B cell (primary cell): ENCODE measurements at regions not wholly inside any gene's neighbourhood (a gene's known extent, or its start where the extent isn't known, plus 50 kb on each side); places are given as distances from the start of the nearest gene placed in this dataset.

ENCODE experiments used
- ATAC-seq: fragments of 200-7000 bp; cut with Tn5 transposase; one replicate; pipeline ENCODE4 v1.10.0; 2021; ENCODE audit warnings: low read depth, mild to moderate bottlenecking, moderate number of reproducible peaks, moderate library complexity
- CTCF ChIA-PET: fragments of 350-600 bp; sonication (Branson Sonifier 250); formaldehyde crosslinking; loops from one replicate; lab custom pipeline; 2021; ENCODE audit warnings: antibody characterized with exemption, inconsistent platforms; lab: Charles Lee
- POLR2A ChIA-PET: fragments of 350-600 bp; sonication (Branson Sonifier 250); formaldehyde crosslinking; loops from one replicate; lab custom pipeline; 2021; ENCODE audit warnings: antibody characterized with exemption; lab: Charles Lee
- DNase-seq: peaks from one replicate; pipeline ENCODE4 v3.0.0; 2013
- H2AFZ ChIP-seq: 2 replicates; pipeline ENCODE4 v1.6.1; 2012; ENCODE audit warnings: mild to moderate bottlenecking, low read depth, low read length; ENCODE audit not compliant: insufficient read depth, poor library complexity, severe bottlenecking
- H3K27ac ChIP-seq, 2 donors: 1 replicate in 1 of 2; 2 replicates in 1 of 2; pipeline ENCODE4 v1.5.1; 2012 to 2013; ENCODE audit warnings: low read length in 2 of 2, mild to moderate bottlenecking in 2 of 2, moderate library complexity in 1 of 2
- H3K27me3 ChIP-seq, 4 experiments: fragments of 200-600 bp in 1 of 4; sonication (generic) in 1 of 4; replicated peaks in 1 of 4; 1 replicate in 2 of 4; 2 replicates in 2 of 4; pipeline versions ENCODE4 v1.6.1 to v1.7.0; 2013 to 2016; ENCODE audit warnings: low read length in 3 of 4, mild to moderate bottlenecking in 2 of 4, mixed read lengths in 1 of 4, moderate library complexity in 1 of 4; ENCODE audit not compliant: insufficient read depth in 4 of 4, control insufficient read depth in 3 of 4; ENCODE audit errors: control extremely low read depth in 1 of 4
- H3K36me3 ChIP-seq, 2 experiments: replicated peaks in 1 of 2; 1 replicate in 1 of 2; 2 replicates in 1 of 2; pipeline versions ENCODE4 v1.6.1 to v1.7.1; 2013; ENCODE audit warnings: low read length in 1 of 2; ENCODE audit not compliant: insufficient read depth in 2 of 2, control insufficient read depth in 1 of 2; ENCODE audit errors: control extremely low read depth in 1 of 2, extremely low read depth in 1 of 2
- H3K4me1 ChIP-seq, 2 donors: fragments of 200-600 bp in 1 of 2; sonication (generic) in 1 of 2; 1 replicate in 1 of 2; 2 replicates in 1 of 2; pipeline versions ENCODE4 v1.5.1 to v1.6.1; 2013 to 2017; ENCODE audit warnings: low read length in 2 of 2; ENCODE audit not compliant: control insufficient read depth in 2 of 2, insufficient read depth in 2 of 2
- H3K4me2 ChIP-seq: replicated peaks from 2 replicates; pipeline ENCODE3; 2012; ENCODE audit warnings: mild to moderate bottlenecking, low read depth, low read length; ENCODE audit not compliant: poor library complexity, severe bottlenecking
- H3K4me3 ChIP-seq, 5 experiments: fragments of 200-600 bp in 1 of 5; sonication (generic) in 1 of 5; 1 replicate in 3 of 5; 2 replicates in 2 of 5; pipeline versions ENCODE4 v1.5.1 to v1.7.0; 2011 to 2016; ENCODE audit warnings: low read length in 4 of 5, mild to moderate bottlenecking in 4 of 5, low read depth in 2 of 5, control low read depth in 1 of 5, moderate library complexity in 1 of 5; ENCODE audit not compliant: insufficient read depth in 1 of 5; ENCODE audit errors: control extremely low read depth in 1 of 5, extremely low read depth in 1 of 5
- H3K79me2 ChIP-seq: fragments of 200-600 bp; sonication (generic); one replicate; pipeline ENCODE4 v1.6.0; 2016; ENCODE audit warnings: low read length; ENCODE audit not compliant: control insufficient read depth, insufficient read depth
- H3K9ac ChIP-seq: fragments of 200-600 bp; sonication (generic); 2 replicates; pipeline ENCODE4 v1.6.1; 2017; ENCODE audit warnings: mild to moderate bottlenecking, low read length, moderate library complexity
- H3K9me3 ChIP-seq, 3 donors: one replicate each; pipeline versions ENCODE4 v1.6.1 to v1.7.1; 2013; ENCODE audit warnings: low read length in 2 of 3; ENCODE audit not compliant: control insufficient read depth in 2 of 3, insufficient read depth in 1 of 3; ENCODE audit errors: control extremely low read depth in 1 of 3
- H4K20me1 ChIP-seq: 2 replicates; pipeline ENCODE4 v1.6.0; 2012; ENCODE audit warnings: mild to moderate bottlenecking, low read length; ENCODE audit not compliant: insufficient read depth, control insufficient read depth, poor library complexity, severe bottlenecking
- H3K27ac Mint-ChIP-seq: one replicate; pipeline ENCODE4 v1.8.0; 2021; ENCODE audit warnings: mixed read lengths
- H3K27me3 Mint-ChIP-seq: one replicate; pipeline ENCODE4 v1.8.0; 2021; ENCODE audit warnings: mixed read lengths
- H3K4me1 Mint-ChIP-seq: one replicate; pipeline ENCODE4 v1.8.0; 2021; ENCODE audit warnings: mixed read lengths
- H3K4me3 Mint-ChIP-seq: one replicate; pipeline ENCODE4 v1.8.0; 2021; ENCODE audit warnings: mixed read lengths
- H3K9me3 Mint-ChIP-seq: one replicate; pipeline ENCODE4 v1.8.0; 2022; ENCODE audit warnings: mixed read lengths; ENCODE audit not compliant: insufficient read depth
- CTCF ChIP-seq: fragments of 200-600 bp; IDR thresholded peaks from one replicate; pipeline ENCODE4 v1.8.0; 2022; ENCODE audit warnings: antibody characterized with exemption, mild to moderate bottlenecking
- EZH2 ChIP-seq: IDR thresholded peaks from 2 replicates; pipeline ENCODE4 v1.6.1; 2012; ENCODE audit warnings: borderline replicate concordance, low read depth, mild to moderate bottlenecking, moderate library complexity, low read length; ENCODE audit not compliant: insufficient read depth, poor library complexity, severe bottlenecking
- WGBS: methylation state at CpG from one replicate; pipeline ENCODE4 v1.1.5; 2013; ENCODE audit warnings: missing lambda C conversion rate; ENCODE audit not compliant: insufficient coverage; 5-methylcytosine and 5-hydroxymethylcytosine counted together
- intact Hi-C: fragments of 100-400 bp; cut with micrococcal nuclease; formaldehyde crosslinking; loops from one replicate; pipeline ENCODE4 v1.10.0; 2022

- TF ChIP-seq CTCF (no peak), EZH2 (no peak)
- no peak for ATAC-seq
- no peak overlapping the region for H3K4me2 ChIP-seq
- no peaks in the 10 kb centered on the region for H3K79me2 ChIP-seq
- H3K4me3 ChIP-seq: no peak overlapping the region
- POLR2A ChIA-PET: no interaction called here
- H3K9me3 ChIP-seq: peaks cover 0 to 3% (median 0%) of the 10 kb centered on the region in 3 donors
- Mint-ChIP-seq H3K4me1 (no peaks in the 10 kb centered on the region), H3K27ac (no peak overlapping the region), H3K4me3 (no peak overlapping the region), H3K9me3 (peaks cover 6% of the 10 kb centered on the region), H3K27me3 (no peaks in the 10 kb centered on the region)
- no peak overlapping the region for H3K9ac ChIP-seq
- CTCF ChIA-PET: no interaction called here
- no peaks in the 10 kb centered on the region for H3K4me1 ChIP-seq
- WGBS: 88% methylated on average over 1 of the region's 2 CpGs
- no peak for DNase-seq
- H3K27ac ChIP-seq: no peak overlapping the region
- H4K20me1 ChIP-seq: no peaks in the 10 kb centered on the region
- H2AFZ ChIP-seq: no peak overlapping the region
- H3K36me3 ChIP-seq: no peaks in the 10 kb centered on the region
- intact Hi-C loops: no loop called here
- no peaks in the 10 kb centered on the region for H3K27me3 ChIP-seq
These were observed 113.8 kb upstream of the CDH6 start for GRCh38 chr5:31079668-31080067.

- Mint-ChIP-seq H3K4me3 (no peak overlapping the region), H3K27ac (no peak overlapping the region), H3K4me1 (no peaks in the 10 kb centered on the region), H3K9me3 (peaks cover 6% of the 10 kb centered on the region), H3K27me3 (no peaks in the 10 kb centered on the region)
- no peak overlapping the region for H2AFZ ChIP-seq
- no peak overlapping the region for H3K4me2 ChIP-seq
- ATAC-seq (no peak), DNase-seq (no peak)
- peaks cover 0 to 7% (median 0%) of the 10 kb centered on the region in 3 donors for H3K9me3 ChIP-seq
- no peaks in the 10 kb centered on the region for H3K27me3 ChIP-seq
- WGBS: no CpG with 5 or more reads among the region's 3 CpGs
- H3K4me3 ChIP-seq: no peak overlapping the region
- CTCF ChIA-PET: no interaction called here
- no peak overlapping the region for H3K9ac ChIP-seq
- no peaks in the 10 kb centered on the region for H4K20me1 ChIP-seq
- intact Hi-C loops: no loop called here
- no peaks in the 10 kb centered on the region for H3K36me3 ChIP-seq
- POLR2A ChIA-PET: no interaction called here
- H3K27ac ChIP-seq: no peak overlapping the region
- no peaks in the 10 kb centered on the region for H3K4me1 ChIP-seq
- TF ChIP-seq EZH2 (no peak), CTCF (no peak)
- H3K79me2 ChIP-seq: no peaks in the 10 kb centered on the region
These were observed 114.5 kb upstream of the CDH6 start for GRCh38 chr5:31078956-31079355.
